ENCODE measurements at regions not wholly inside any gene's neighbourhood (a gene's known extent, or its start where the extent isn't known, plus 50 kb on each side); places are given as distances from the start of the nearest gene placed in this dataset.
"Not testable (repeated sequence)": the region's sequence is repeated elsewhere in the genome, so short reads cannot be mapped to it uniquely, and the experiment has no call there.

DNA sequence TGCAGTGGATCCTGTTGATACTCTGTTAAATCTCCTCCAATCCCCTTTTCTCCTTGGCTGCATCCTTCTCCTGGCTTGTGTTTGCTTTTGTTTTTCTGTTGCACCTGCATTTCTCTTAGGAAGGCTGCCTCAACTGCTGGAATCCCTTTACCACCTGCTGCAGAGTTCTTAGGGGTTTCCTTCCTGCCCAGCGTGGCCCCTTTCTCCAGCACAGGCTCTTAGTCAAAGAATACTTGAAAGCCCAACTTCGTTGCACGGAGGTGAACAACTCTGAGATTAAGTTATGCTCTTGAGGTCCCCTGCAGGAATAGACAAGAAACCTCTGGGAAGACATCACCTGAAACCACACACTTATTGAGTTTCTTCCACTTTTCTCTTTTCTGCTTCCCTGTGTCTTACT, 121.6 kb upstream of the GRM7 start:
- no peak for DNase-seq

GRCh38 chr3:6743067-6743720, 117.7 kb upstream of the GRM7 start:
- no peak for DNase-seq

GRCh38 chr3:6746443-6746842, 114.5 kb upstream of the GRM7 start:
- DNase-seq, result no peak

DNA sequence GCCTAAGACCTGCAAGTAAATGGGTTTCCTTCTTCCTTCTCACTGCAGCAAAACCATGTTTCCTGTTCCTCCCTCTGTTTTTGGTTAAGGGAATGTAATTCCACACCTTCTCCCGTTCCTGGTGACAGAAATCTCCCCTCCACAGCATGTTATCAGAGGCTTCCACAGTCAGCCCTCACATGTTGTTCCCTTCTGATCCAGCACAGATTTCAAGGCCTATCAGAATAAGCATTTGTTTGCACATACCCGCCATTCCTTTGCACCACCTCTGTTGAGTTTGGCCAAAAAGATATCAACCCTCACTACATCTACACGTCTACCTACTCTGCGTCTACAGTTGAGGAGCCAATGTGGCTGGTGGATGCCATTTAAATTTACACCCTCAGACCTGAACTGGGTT, 113.9 kb upstream of the GRM7 start:
- no peak for DNase-seq

GRCh38 chr3:6750782-6751181, 110.1 kb upstream of the GRM7 start:
- DNase-seq, result no peak

DNA sequence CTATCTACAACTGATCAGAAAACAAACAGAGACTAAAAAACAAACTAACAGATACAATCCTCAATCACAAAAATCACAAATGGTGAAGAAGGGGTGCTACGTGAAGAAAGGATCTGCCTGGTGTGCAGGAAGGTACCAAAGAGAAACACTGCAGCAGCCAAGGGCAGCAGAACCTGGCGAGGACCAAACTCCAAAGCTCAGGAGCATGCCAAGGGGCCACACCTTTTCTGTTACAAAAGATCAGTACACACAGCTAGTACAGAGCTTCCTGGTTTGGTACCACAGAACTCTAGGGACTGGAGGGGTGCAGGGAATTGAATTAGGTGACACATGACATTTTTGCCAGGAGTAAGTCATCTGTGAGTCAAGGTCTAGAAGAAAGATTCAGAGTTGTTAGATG, 107.4 kb upstream of the GRM7 start:
- DNase-seq, result no peak

- not testable (repeated sequence) for DNase-seq
Measured at GRCh38 chr3:6769532-6770396, 91.2 kb upstream of the GRM7 start.

- DNase-seq, result no peak
Measured at GRCh38 chr3:6770397-6770690, 90.6 kb upstream of the GRM7 start.

DNA sequence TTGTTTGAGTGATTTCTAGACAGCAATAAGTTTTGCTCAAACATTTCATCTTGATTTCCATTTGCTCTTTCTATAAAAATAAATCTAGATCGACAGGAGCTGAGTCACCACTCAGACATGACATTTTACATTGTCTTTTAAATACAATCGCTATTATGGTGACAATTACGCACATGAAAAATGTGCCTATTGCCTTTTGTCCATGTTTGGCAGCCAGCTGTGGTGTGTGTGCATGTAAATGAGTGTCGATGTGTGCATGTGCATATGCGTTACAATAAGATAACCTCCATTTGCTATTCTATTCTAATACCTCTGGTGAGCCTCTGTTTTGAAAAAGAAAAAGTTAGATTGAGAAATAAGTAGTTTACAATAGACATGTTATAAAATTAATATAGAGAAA, 89.7 kb upstream of the GRM7 start:
- no peak for DNase-seq

DNA sequence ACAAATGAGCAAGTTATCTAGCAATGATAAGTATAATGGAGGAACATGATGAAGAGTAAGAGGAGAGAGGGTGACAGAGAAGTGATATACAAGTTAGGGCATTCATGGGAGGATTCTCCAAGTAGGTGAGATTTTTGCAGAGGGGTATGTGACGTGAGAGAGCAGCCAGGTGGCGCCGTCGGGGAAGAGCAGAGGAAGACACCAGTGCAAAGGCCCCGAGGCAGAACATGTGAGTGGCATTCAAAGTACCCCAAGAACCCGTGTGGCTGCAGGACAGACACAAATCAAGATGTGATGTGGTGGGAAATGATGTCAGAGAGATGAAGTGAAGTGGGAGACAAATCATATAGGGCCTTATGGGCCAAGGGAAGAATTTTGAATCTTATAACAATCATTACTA, 81.8 kb upstream of the GRM7 start:
- DNase-seq, result no peak

DNA sequence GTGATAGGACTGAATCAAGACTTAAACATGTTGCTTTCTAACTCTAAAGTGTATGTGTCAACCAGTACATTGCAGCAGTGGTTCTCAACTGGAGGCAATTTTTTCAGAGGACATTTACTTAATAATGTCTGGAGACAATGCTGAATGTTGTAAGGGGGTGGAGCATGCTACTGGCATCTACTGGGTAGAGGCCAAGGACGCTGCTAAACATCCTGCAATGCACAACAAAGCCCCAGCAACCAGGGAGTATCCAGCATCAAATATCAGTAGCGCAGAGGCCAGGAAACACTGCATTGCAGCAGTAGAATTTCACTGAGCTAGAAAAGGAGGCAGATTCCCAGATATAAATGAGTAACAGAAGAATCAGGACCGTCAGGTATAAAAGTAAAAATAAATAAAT, 79.8 kb upstream of the GRM7 start:
- DNase-seq, result no peak

DNA sequence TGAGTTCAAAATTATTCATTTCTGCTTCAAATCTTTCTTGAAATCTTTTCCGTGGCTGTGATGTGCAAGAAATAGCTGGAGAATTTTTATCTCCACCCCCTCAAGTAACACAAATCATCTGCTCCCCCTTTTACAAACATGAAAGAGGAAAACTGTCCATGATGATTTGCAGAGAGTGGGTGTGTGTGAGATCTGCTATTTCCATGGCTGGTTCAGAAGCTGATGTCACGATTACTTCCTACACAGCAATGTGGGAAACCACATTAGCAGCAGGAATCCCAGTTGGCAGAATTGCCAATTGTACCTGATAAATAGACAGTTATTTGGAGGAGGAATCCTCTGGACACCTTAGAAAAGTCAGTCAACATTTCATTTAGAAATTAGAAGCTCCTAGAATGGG, 75.2 kb upstream of the GRM7 start:
- DNase-seq, result no peak

DNA sequence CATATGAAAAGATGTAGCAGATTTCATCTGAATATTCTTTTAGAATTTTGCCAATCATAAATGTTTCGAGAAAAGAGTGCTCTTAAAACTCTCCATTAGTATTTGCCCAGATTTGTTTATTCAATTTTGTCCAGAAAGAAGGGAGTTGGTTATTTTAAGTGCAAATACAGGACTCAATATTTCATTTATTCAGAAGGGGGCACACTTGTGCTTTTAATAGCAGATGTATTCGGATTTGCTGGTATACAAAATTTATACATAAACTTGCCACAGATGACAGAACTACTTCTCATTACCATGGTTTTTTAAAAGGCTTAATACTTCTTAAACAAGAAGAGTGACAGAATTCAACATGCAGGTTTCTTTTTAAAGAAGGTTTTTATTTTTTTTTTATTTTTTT, 69.8 kb upstream of the GRM7 start:
- no peak for DNase-seq

GRCh38 chr3:6799264-6799915, 61.5 kb upstream of the GRM7 start:
- DNase-seq, result no peak

- DNase-seq, result no peak
Measured at GRCh38 chr3:6803619-6804018, 57.3 kb upstream of the GRM7 start.

DNA sequence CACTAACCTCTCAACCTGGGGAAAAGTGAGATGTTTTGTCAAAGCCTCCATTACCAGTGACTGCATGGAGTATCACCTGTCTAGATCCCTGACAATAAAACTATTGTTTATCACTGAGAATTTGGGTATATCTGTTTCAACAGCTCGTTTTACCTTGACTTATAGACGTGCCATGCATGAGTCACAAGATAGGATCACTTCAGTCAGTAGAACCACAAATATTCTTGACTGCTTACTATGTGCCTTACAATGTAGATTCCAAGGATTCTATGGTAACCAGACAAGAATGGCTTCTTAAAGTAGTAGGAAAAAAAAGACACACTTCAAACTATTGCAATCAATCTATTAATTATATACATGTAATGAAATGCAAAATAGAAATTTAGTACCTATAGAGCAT, 55.7 kb upstream of the GRM7 start:
- no peak for DNase-seq

GRCh38 chr3:6806991-6807390, 53.9 kb upstream of the GRM7 start:
- no peak for DNase-seq

DNA sequence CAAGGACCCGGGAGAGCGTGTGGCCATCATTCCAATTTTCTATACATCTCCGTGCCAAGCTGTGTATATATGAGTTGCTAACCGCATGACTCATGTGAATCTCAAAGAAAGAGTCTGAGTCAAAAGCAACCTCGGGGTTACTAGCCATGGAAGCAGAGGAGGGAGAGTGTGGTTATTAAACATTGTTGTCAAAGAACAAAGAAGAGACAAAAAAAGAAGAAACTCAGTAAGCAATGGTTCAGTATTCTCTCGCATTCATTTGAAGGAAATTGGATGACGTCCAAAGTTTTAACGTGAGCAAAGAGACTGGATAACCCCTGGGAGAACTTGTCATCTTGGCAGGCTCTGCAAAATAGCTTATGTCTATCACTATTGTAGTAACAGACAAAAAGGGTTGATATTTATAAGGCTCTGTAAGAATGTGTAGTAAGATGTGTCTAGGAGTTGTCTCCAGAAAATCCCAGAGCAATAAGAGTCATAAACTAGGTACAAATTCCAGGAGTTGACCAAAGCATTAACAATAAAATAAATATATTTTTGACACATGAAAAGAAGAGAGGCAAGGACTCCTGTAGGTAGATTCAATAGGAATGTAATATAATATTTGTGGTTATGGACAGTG, 52.8 kb upstream of the GRM7 start:
- no peak for DNase-seq

DNA sequence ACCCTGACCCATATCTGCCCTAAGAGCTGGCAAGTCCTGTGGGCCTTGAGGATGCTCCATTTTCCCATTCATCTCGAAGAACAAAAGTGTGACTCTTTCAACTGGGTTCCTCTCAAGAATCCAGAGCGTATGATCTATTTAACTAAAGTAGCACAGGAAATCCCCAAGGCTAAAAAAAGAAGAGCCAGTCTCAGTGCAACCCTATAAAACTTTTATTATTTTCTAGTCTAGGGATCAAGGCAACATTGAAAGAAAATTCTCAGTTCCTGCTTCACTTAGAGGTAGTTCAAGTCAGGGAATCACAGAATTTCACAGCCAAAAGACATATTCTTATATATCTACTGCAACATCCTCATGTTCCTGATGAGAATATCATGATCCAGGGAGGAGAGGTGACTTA, 51.6 kb upstream of the GRM7 start:
- DNase-seq, result no peak
